Fibroblast of lung (primary cell): ENCODE measurements at regions not wholly inside any gene's neighbourhood (a gene's known extent, or its start where the extent isn't known, plus 50 kb on each side); places are given as distances from the start of the nearest gene placed in this dataset.
A peak's percentile ranks its signal among the peaks of the same experiment; 100 is the strongest.

Experiments
- DNase-seq, 2 donors: peaks; one replicate each; pipeline versions ENCODE4 v3.0.0 to v3.0.0-alpha.2; 2010; ENCODE audit warnings: low read depth in 2 of 2
- H2AFZ ChIP-seq: 2 replicates; pipeline ENCODE4 v1.5.1; 2012; ENCODE audit warnings: low read length, control low read depth, inconsistent platforms
- H3K27ac ChIP-seq: 2 replicates; pipeline ENCODE4 v1.5.1; 2011; ENCODE audit warnings: low read length, control low read depth; ENCODE audit not compliant: insufficient read depth
- H3K27me3 ChIP-seq: 2 replicates; pipeline ENCODE4 v1.5.1; 2011; ENCODE audit warnings: mild to moderate bottlenecking, low read length; ENCODE audit not compliant: control insufficient read depth, insufficient read depth
- H3K36me3 ChIP-seq: 2 replicates; pipeline ENCODE4 v1.5.1; 2011; ENCODE audit warnings: low read length; ENCODE audit not compliant: control insufficient read depth, insufficient read depth
- H3K4me1 ChIP-seq: 2 replicates; pipeline ENCODE4 v1.5.1; 2011; ENCODE audit warnings: low read length; ENCODE audit not compliant: control insufficient read depth, insufficient read depth; ENCODE audit errors: extremely low read depth
- H3K4me2 ChIP-seq: 2 replicates; pipeline ENCODE4 v1.5.1; 2011; ENCODE audit warnings: low read length, control low read depth; ENCODE audit not compliant: insufficient read depth; ENCODE audit errors: extremely low read depth
- H3K4me3 ChIP-seq, 4 experiments: fragments of 200-600 bp in 1 of 4; sonication (generic) in 1 of 4; replicated peaks in 1 of 4; 2 replicates each; pipeline ENCODE4 v1.5.1; 2011 to 2016; ENCODE audit warnings: low read length in 4 of 4, low read depth in 3 of 4, mild to moderate bottlenecking in 3 of 4, control low read depth in 2 of 4, inconsistent platforms in 1 of 4, mixed read lengths in 1 of 4; ENCODE audit not compliant: insufficient read depth in 1 of 4; ENCODE audit errors: control extremely low read depth in 1 of 4
- H3K79me2 ChIP-seq: 2 replicates; pipeline ENCODE4 v1.5.1; 2012; ENCODE audit warnings: mild to moderate bottlenecking, low read length, inconsistent platforms; ENCODE audit not compliant: control insufficient read depth, insufficient read depth
- H3K9ac ChIP-seq: 2 replicates; pipeline ENCODE4 v1.5.1; 2011; ENCODE audit warnings: mild to moderate bottlenecking, low read length, control low read depth; ENCODE audit not compliant: insufficient read depth
- H3K9me3 ChIP-seq: 2 replicates; pipeline ENCODE4 v1.5.1; 2012; ENCODE audit warnings: low read depth, low read length; ENCODE audit not compliant: control insufficient read depth, insufficient read depth
- H4K20me1 ChIP-seq: 2 replicates; pipeline ENCODE4 v1.5.1; 2011; ENCODE audit warnings: low read length; ENCODE audit not compliant: control insufficient read depth, insufficient read depth; ENCODE audit errors: extremely low read depth
- EZH2 ChIP-seq: IDR thresholded peaks from 2 replicates; pipeline ENCODE4 v1.5.1; 2012; ENCODE audit warnings: low read length, control low read depth, mild to moderate bottlenecking; ENCODE audit errors: missing control alignments
- TF ChIP-seq, protein P1 (sequence below), 2 donors: IDR thresholded peaks in 1 of 2; conservative IDR thresholded peaks in 1 of 2; 1 replicate in 1 of 2; 2 replicates in 1 of 2; pipeline ENCODE4 v1.5.1; 2011 to 2012; ENCODE audit warnings: low read length in 2 of 2, control low read depth in 1 of 2, inconsistent platforms in 1 of 2, low read depth in 1 of 2, mild to moderate bottlenecking in 1 of 2

DNA sequence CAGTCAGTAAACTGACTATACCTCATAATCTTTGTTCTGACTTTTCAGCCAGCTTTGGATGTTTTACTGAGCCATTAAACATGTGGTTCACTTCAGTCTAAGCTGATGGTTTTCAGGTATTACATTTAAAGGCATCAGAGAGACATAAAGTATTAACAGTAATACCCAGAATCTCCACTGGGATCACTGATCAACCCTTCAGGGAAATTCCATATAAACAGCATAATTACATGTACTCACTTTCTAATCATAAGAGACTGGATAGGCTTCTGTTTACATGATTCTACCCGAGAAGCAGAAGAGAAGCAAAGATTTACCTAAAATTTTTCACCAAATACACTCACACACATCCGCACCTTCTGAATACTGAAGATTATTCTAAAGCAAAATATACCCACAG lies 186.7 kb upstream of the FREM1 start:
- H3K27ac ChIP-seq: no peak overlapping the region
- H3K79me2 ChIP-seq: no peaks in the 10 kb centered on the region
- H3K4me2 ChIP-seq: no peak overlapping the region
- DNase-seq: no peak
- no peaks in the 10 kb centered on the region for H3K4me1 ChIP-seq
- H2AFZ ChIP-seq: no peak overlapping the region
- no peaks in the 10 kb centered on the region for H4K20me1 ChIP-seq
- no peak overlapping the region for H3K4me3 ChIP-seq
- H3K9ac ChIP-seq: no peak overlapping the region
- H3K36me3 ChIP-seq: no peaks in the 10 kb centered on the region
- H3K27me3 ChIP-seq: no peaks in the 10 kb centered on the region
- H3K9me3 ChIP-seq: no peaks in the 10 kb centered on the region
- TF ChIP-seq EZH2: no peak
- TF ChIP-seq, protein P1, sequence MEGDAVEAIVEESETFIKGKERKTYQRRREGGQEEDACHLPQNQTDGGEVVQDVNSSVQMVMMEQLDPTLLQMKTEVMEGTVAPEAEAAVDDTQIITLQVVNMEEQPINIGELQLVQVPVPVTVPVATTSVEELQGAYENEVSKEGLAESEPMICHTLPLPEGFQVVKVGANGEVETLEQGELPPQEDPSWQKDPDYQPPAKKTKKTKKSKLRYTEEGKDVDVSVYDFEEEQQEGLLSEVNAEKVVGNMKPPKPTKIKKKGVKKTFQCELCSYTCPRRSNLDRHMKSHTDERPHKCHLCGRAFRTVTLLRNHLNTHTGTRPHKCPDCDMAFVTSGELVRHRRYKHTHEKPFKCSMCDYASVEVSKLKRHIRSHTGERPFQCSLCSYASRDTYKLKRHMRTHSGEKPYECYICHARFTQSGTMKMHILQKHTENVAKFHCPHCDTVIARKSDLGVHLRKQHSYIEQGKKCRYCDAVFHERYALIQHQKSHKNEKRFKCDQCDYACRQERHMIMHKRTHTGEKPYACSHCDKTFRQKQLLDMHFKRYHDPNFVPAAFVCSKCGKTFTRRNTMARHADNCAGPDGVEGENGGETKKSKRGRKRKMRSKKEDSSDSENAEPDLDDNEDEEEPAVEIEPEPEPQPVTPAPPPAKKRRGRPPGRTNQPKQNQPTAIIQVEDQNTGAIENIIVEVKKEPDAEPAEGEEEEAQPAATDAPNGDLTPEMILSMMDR (conservative IDR thresholded peaks at IDR 0.05 in 1 of 2, IDR thresholded peaks at IDR 0.05 in 1 of 2; ENCODE audit: low read depth in 1 of 2, low read length in 2 of 2): no peak

DNA sequence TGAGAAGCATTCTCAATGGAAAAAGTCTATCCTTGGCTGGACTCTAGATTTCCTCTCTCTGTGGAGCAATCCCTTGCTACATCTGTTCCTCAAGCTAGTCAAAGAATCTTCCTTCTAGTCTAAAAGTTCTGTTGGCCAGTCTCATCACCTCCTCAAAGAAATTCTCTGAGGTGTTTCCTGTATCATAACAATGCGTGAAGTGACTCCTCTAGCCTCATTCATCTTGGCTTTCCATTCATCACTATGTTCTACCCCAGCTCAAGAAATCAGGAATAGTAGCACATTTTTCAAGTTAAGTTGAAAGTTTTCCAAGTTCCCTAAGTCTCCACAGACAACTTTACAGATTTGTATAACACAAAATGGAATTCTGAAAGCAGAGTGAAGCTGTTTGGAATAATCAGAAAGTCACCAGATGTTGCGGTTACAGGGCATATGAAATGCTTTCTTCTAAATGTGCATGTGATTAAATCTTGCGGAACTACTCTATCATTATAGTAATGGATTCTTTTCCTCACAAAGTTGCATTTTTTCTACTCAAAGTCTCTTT lies 176.6 kb upstream of the FREM1 start:
- H3K27me3 ChIP-seq: no peaks in the 10 kb centered on the region
- H3K36me3 ChIP-seq: no peaks in the 10 kb centered on the region
- no peaks in the 10 kb centered on the region for H3K79me2 ChIP-seq
- H3K4me3 ChIP-seq: no peak overlapping the region
- H3K9me3 ChIP-seq: no peaks in the 10 kb centered on the region
- no peak overlapping the region for H3K9ac ChIP-seq
- H3K4me1 ChIP-seq: no peaks in the 10 kb centered on the region
- no peak overlapping the region for H3K4me2 ChIP-seq
- no peaks in the 10 kb centered on the region for H4K20me1 ChIP-seq
- no peak overlapping the region for H3K27ac ChIP-seq
- TF ChIP-seq EZH2: no peak
- TF ChIP-seq, protein P1 (conservative IDR thresholded peaks at IDR 0.05 in 1 of 2, IDR thresholded peaks at IDR 0.05 in 1 of 2; ENCODE audit: low read depth in 1 of 2, low read length in 2 of 2): no peak
- peak in 1 of 2 donors; percentile 79 for DNase-seq
- no peak overlapping the region for H2AFZ ChIP-seq

DNA sequence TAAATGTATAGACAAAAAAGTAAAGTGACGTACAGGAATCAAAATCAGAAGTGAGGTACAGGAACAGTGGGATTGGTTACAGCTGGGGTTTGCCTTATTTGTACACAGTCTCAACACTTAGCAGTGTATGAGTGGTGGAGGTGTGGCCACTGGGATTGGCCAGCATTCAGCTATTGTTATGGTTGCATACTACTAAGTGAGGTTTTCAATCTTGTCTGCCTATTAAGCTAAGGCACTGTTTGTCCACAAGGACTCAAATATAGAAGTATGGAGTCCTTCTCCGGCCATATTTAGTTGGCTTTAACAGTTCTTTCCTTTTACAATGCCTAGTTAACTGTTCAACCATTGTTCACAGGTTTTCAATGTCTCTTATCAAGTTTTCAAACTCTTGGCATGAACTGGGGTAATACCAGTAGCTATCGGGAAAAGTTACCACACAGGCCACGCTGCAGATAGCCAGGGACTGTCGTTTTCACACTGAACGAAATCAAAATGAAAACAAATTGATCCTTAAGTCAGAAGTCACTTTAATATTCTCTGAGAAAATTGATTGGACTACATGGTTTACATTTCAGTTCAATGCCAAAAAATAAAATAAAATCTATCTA lies 176.0 kb upstream of the FREM1 start:
- Histone ChIP-seq H3K9ac (no peak overlapping the region), H3K9me3 (no peaks in the 10 kb centered on the region), H4K20me1 (no peaks in the 10 kb centered on the region), H3K4me2 (no peak overlapping the region), H3K79me2 (no peaks in the 10 kb centered on the region), H3K27me3 (no peaks in the 10 kb centered on the region), H3K4me3 (no peak overlapping the region), H3K36me3 (no peaks in the 10 kb centered on the region), H3K27ac (no peak overlapping the region), H2AFZ (no peak overlapping the region), H3K4me1 (no peaks in the 10 kb centered on the region)
- TF ChIP-seq EZH2: no peak
- TF ChIP-seq, protein P1 (conservative IDR thresholded peaks at IDR 0.05 in 1 of 2, IDR thresholded peaks at IDR 0.05 in 1 of 2; ENCODE audit: low read depth in 1 of 2, low read length in 2 of 2): no peak
- peak in 1 of 2 donors; percentile 36 for DNase-seq
